Activated CD4-positive, CD25-positive, alpha-beta regulatory T cell treated with anti-CD3 and anti-CD28 coated beads, Interleukin-2, amount 50 U/mL, for 72 hours (primary cell): ENCODE measurements at regions not wholly inside any gene's neighbourhood (a gene's known extent, or its start where the extent isn't known, plus 50 kb on each side); places are given as distances from the start of the nearest gene placed in this dataset.
"Not testable (repeated sequence)": the region's sequence is repeated elsewhere in the genome, so short reads cannot be mapped to it uniquely, and the experiment has no call there.

Experiments used
- DNase-seq: peaks from one replicate; pipeline ENCODE4 v3.0.0; 2021

DNA sequence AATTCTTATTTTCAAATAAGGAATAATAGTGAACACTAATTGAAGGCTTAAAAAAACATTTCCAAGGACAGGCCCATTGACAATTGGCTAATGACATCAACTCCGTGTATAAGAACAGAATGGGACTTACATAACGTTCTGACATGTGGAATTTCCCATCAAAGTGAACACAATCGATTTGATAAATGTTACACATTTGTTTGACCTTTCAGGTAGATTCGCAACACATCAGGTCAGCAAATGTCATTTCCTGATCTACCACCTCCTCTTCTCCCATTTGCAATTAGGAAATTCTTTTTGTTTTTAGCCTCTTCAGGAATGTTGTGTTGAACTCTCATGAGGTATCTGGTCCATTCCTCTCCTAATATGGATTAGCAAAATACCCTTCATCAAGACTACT, 292.9 kb upstream of the SLC14A2 start:
- DNase-seq = no peak

DNA sequence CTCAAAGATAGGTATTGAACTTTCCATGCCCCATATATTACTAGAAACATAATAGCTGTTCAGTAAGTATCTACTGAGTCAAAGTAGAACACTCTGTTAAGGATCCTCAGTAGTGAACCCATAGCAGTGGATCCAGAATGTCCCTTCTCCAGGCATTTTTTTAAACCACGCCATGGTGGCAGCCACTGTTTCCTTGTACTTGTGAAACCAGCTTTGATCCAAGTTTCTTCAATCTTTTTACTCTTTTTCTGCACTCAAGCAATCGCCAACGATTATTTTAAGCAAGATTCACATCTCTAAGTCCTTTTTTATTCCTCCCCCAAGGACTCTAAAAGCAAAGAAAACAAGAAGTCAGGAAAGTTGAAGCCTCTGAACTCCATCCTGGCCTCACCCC, 291.2 kb upstream of the SLC14A2 start:
- DNase-seq = no peak

DNA sequence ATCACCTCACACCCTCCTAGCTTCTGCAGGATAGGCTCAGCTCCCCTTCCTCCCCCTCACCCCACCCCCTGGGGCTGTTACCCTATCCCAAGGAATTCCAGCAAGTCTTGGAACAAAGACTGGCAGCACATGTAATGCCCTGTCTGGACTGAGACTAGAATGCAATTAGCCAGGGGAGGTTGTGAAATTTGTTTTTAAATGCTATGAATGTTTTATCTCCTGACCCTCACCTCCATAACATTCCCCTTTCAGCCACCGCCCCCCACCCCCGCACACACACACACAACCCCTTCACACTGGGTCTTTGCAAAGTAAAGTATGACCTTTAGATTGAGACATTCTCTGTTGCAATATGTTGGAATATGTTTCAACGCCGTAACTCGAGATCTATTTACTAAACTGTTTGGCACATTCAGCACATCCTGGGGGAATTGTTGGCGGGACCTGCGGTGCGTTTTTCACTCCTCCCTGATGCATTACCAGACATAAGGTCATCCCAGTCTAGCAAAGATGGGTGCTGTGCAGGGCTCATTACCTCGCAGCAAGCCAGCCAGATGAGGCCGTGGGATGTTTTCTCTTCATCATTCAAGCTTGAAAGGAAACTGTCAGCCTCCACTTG, 290.7 kb upstream of the SLC14A2 start:
- no peak for DNase-seq

DNA sequence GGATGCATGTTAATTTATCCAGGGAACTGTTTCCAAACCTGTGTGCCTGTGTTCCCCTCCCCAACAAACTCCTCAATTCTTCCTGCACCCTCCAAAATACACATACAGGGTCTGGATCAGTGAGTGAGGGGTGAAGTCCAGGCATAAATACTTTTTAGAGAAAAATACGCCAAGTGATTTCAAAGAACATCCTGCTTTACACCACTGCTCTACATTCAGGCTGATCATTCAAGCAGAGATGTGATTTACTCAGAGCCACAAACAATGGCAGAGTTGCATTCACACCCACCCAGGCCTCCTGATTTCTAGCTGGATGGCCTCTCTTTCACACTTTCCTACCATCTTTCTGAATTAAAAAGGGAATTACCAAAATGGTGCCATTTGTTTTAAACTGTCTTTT, 289.5 kb upstream of the SLC14A2 start:
- DNase-seq = no peak

DNA sequence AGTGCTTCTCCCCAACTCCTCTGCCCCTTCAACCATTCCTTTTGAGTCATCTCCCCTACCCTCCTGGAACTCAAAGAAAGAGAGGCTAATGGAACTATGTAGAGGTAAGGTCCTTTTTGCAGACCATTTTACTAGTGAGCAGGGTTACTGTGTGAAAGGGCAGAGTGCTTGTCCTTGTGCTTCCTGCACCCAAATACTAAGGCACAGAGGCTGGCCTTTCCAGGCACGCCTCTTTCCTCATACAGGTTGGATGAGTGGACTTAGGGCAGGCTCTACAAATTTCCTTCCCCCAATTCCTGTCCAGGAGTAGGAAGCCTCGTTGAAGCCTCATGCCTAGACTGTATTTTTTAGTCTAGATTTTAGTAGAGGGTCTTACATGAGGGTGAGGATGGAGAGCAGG, 288.8 kb upstream of the SLC14A2 start:
- no peak for DNase-seq

DNA sequence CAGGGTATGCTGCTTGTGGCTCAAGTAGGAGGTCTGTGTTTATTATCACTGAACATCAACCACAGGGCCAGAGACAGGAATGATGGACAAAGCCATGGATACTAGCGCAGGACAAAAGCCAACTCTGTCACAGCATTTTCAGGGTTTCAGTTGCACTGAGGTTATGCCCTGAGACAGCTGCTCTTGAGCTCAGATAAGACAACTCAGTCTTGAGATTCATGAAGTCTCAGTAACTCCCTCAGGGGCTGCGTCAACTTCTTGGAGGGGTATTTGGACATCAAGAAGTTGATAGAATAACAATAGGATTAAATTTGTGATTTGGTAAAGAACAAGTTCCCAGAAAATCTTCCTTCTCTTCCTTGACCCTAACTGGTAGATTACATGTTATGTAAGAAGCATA, 287.0 kb upstream of the SLC14A2 start:
- DNase-seq = no peak

DNA sequence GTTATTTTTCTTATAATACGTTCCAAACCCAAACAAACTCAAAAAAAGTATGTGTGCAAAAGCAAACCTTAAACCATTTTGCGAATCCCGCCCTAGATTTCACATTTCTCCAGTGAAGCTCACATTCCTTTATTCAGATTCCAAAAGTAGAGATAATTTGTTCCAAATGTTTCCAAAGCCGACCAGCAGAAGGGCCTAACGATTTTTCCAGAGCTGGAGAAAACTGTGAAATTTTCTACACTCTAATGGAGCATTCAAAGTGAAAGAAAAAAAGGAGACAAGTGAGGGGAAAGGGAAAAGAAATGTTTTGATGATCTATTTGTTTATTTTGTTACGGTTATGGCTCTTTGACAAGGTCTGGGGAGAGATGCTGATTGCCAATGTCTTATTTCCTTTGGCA, 286.5 kb upstream of the SLC14A2 start:
- no peak for DNase-seq

DNA sequence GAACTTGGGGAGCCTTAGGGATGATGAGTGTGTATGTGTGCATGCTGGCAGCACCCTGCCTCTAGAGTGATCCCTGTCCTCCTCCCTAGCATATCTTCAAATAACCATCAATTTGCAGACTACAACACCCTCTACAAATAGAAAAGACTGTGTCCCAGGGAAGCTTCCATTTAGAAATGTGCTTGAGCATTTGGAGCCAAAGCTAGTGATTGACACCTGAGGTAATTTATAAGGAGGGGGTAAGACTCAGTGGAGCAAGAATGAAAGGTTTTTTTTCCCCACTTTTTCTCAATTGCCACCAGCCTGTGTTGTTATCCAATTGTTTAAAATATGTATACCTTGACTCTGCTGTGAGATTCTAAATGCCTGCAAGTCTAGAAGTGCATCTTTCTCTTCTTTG, 286.0 kb upstream of the SLC14A2 start:
- DNase-seq = no peak

DNA sequence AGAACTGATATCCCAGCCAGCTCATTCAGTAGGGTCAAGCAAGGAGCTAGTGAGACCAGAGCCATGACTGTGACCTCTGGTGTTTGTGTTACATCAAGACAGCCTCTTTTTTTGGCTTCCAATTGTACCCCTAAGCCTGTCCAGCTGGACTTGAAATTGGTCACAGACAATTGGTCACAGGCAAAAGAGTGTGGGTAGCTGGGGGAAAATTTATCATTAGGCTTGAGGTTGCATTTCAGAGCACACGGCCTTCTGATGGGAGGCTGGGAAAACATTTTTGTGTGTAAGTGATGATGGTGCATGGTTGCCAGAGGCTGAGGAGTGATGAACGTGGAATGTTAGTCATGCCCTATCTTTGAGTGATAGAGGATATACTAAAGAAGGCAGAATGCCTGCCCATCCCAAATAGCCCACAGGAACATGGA, 285.1 kb upstream of the SLC14A2 start:
- no peak for DNase-seq

DNA sequence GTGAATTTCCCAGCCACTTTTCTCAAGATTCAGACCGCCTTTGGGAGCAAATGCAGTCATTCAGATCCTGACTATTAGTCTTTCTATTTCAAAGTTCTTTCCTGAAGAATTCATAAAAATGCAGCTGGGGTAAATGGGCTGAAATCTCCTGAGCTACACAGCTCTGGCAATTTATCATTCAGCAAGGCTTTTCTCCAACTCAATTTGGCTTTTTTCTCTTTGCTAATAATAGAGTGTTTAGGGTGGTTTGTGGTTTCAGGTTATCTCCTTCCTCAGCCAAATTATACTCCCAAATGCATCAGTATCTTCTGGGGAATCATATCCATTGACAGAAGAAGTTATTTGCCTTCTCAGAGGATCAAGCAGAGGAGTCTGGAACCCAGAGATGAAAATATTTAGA, 282.4 kb upstream of the SLC14A2 start:
- no peak for DNase-seq

DNA sequence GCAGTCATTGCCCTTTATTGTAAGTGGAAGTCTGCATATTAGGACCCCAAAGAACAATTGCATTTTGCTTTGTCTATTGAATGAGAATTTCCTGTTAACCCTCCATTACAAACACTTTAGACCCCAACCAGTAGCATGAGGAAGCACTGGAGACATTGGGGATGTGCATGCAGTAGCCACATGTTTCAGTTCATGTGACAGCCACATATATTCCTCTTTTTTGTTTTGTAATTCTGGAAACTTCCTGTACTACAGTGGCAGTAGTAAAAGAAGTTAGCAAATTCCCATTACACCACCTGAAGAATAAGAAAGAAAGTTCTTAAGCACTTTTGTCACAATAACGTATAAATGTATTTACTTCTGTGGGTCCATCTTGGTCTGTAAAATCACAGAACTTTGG, 281.1 kb upstream of the SLC14A2 start:
- DNase-seq = no peak

DNA sequence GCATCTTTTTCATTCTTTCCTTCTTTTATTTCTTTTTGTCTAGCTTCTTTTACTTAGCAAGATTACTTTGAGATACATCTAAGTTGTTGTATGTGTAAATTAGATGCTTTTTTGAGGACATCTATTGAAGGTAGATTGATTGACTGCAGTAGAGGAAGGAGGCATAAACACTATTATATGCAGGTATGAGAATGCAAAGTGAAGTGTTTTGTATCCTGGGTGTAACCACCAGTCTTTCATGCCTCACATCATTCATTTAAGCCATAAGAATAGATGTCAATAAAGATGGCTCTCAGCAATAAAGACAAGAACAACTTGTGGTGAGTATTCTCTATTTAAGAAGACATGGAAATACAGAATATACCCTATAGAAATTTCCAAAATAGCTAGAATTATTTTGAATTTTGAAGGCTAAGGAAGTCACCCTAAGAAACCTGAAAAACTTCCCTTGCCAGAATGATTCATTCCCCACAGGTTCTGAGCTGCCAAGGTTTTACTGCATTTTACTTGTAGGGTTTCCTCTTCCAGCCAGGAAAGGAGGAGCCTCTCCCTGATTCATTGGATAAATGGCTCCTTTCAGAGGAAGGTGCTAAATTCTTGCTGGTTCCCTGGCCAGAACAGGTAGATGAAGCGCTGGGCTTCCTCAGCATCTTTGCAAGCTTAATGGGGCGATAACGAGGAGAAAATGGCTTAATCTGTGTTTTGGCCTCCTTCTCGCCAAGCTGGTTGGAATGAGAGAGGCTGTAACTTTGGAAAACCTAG, 279.8 kb upstream of the SLC14A2 start:
- no peak for DNase-seq

DNA sequence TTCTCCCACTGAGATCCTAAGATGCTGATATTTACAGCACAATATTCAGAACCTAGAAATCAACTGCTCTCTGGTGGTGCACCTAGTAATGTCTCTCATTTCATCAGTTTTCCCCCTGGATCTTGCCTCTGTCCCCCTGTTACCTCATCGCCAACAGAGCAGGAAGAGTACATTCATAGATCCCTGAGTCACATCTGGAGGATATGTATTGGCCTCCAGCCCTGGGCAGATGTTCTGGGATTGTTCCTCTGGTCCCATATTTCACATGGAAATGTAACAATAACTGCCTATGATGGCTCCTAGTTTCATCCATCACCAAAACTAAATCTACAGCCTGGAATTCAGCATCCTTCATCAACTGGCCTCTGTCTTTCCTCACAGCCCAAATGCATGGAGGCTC, 278.8 kb upstream of the SLC14A2 start:
- DNase-seq = no peak

DNA sequence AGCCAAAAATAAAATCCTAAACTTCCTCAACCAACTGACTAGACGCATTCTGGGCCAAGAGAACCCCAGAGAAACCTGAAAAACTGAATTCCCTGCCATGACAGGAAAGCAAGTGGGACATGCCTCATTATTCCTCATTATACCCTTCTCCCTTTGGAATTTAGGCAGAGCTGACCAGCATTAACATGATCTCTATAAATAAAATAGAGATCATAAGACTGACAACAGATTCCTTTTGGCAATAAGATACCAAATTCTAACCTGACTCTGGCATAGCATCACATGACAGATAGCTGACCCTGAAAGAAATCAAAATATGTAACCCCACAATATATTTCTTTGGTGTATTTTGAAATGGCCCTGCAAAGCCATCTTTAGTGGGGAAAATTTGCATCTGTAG, 277.8 kb upstream of the SLC14A2 start:
- DNase-seq = no peak

DNA sequence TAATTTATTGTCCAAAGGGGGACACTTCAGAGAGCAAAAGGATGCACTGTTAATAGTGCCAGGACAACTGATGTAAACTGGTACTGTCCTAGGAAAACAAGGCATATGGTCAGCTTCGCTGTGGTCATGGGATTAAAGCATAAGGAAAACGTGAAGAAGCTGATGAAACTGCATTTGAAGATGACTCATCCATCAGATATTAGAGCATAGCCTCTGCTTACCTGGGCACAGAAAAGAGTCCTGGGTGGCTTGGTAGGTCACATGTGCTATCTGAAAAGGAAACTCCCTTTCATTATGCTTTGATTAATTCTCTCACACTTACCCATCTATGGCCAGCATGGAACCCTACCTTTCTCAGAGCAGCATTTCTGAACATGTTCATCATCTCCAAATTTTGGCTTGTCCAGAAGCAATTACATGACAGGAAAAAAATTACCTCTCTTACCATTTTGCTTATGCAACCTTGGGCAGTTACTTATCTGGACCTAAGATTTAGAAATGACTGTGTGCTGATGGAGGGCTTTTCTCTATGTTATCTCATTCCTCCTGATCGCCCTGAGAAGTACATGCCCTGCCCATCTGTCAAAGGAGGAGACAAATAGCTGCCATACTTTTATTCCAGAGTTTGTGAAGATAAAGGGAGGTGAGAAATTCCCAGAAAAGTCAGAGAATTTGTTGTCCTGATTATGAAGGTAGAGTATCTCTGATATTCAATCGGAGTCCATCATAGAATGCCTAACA, 275.3 kb upstream of the SLC14A2 start:
- DNase-seq = no peak

DNA sequence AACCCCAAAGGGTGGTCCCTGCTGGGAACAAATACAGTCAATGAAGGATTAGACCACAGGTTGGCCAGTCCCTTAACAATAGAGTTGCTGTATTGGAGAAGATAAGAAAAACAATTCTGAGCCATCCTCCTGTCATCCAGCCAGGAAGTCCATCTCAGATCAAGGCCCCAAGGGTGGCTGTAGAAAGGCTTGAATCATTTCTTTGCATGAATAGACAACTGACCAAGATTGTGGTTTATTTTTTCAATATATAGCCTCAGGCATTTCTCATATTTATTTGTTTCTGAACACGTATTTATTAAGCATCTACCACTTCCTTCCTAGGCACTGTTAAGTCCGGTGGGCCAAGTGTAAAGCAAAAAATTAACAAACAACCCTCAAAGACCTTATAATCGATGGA, 274.4 kb upstream of the SLC14A2 start:
- DNase-seq = no peak

DNA sequence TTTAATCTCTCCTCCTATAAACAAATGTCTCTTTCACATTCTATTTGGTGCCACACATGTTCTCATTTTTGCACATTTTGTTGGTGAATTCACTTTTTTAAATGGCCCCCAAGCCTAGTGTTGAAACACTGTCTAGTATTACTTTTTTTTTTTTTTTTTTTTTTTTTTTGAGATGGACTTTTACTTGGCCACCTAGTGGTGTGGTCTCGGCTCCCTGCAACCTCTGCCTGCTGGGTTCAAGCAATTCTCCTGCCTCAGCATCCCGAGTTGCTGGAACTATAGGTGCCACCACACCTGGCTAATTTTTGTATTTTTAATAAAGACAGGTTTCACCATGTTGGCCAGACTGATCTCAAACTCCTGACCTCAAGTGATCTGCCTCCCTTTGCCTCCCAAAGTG, 273.8 kb upstream of the SLC14A2 start:
- DNase-seq = no peak

DNA sequence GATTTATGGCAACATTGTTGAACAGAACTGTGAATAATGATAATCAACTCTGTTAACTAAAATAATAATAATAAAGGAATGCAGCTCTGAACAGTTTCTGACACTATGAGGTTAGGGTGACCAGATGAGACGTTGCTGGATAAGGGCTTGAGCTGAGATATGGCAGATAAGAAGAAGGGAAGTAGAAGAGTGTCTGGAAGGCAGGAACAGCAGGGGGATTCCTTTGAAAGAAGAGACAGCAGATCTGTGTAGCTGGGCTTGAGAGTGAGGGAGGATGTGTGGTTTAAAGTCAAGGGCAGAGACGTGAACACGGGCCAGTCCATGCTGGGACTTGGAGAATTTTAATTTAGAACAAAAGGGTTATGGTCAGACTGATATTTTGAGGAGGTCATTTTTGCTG, 273.1 kb upstream of the SLC14A2 start:
- no peak for DNase-seq

DNA sequence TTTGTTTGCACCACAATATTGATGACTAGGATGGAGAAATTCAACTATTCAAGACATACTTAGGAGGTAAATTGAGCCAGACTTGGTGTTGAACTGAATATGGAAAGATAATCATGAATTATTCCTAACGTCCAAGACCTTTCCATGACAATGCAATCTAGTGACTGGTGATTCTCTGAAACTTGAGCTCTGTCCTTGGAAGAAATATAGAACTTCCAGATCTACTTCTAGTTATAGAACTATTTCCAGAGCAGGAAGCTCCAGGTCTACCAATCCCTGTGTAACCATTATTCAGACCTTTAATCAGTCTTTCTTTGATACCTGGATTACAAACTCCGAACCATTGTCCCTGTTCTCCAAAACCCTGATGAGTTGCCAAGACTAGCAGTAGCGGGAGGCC, 272.6 kb upstream of the SLC14A2 start:
- DNase-seq = no peak

DNA sequence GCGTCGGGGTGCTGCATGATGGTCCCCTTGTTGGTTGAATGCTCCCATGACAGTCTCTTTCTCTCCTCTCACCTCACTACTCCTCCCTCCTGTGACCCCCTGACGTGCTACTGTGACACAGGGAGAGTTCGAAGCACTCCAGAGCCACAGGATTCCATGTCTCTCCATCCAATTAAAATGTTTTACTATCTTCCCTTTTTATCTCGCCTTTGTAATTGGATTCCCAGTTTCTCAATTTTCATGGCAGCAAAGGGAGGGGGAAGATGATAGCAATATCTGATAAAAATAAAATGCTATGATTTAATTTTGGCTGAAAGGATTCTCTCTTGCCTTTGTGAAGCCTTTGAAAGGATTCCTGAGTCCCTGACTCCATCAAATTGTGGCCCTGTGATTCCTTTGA, 271.9 kb upstream of the SLC14A2 start:
- no peak for DNase-seq

DNA sequence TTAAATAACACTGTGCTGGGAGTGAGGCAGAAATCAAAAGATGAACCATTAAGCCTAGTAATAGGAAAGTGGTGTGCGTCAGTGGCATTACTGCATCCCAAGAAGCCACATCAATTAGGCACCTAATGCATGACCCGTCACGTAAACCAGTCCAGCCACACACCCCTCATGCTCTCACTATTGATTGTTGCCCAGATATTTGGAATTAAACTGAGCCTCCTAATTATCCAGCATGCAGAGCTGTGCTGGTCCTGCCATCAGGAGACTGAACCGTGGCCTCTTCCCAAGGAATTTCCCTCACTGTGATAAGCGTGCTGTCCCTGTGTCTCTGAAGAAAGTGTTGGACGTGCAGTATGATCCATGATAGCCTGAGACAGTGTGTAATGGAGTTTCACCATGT, 270.6 kb upstream of the SLC14A2 start:
- not testable (repeated sequence) for DNase-seq

DNA sequence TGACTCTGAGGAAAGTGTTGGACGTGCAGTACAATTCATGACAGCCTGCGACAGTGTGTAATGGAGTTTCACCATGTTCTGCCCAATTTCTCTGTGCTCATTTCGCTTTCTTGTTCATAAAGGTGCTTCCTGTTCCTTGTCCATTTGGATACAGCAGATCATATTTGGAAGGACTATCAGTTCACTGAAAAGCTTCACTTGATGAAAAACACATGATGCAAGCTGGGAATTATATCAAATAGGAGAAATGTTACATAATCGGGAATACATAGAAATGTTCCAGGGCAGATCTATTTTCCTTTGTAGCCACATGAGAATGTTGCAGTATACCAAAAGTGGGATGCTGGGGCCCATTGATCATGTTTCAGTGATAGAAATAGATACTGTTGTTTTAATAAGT, 266.3 kb upstream of the SLC14A2 start:
- no peak for DNase-seq

DNA sequence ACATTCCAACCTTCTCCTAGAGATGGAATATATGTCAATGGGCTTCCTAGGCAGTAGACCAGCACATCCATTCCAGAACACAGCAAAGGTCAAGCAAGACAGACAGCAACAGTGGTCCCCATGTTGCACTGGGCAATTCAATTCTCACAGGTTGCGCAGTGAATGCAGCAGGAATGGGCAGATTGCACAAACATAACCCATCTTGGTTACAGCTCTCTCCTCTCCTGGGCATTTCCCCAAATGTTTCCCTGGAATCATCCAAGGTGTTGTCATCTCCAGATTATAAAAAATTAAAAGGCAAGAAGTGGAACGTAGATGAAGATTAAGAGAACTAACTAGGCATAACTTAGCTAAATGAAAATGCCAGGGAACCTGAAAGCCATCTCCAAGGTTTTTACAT, 265.8 kb upstream of the SLC14A2 start:
- no peak for DNase-seq

DNA sequence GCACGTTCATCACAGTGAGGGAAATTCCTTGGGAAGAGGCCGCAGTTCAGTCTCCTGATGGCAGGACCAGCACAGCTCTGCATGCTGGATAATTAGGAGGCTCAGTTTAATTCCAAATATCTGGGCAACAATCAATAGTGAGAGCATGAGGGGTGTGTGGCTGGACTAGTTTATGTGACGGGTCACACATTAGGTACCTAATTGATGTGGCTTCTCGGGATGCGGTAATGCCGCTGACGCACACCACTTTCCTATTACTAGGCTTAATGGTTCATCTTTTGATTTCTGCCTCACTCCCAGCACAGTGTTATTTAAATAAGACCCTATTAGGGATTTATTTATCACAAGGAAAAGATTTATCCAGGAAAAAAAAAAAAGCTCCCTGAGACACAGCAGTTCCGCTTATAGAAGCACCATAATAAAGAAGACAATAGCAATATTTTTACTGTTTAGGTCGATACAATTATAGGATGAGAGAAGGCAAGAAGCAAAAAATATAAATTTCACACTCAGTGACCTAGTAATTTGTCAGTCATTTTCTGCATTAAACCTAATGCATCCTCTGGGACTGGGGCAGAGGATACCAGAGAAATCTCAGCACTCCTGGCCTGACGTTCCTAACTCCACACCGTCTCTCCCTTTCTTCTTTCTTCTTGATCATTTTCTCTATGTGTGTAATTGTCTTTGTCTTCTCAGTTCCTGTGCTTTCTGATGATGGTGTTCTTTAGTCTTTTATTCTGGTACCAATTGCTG, 264.7 kb upstream of the SLC14A2 start:
- DNase-seq = no peak
